Karpas-422 (cell line): ENCODE measurements at regions not wholly inside any gene's neighbourhood (a gene's known extent, or its start where the extent isn't known, plus 50 kb on each side); places are given as distances from the start of the nearest gene placed in this dataset.

Experiments
- DNase-seq: peaks from one replicate; pipeline ENCODE4 v3.0.0-alpha.2; 2015
- H2AFZ ChIP-seq: fragments of 200-600 bp; sonication (generic); 2 replicates; pipeline ENCODE4 v1.6.1; 2014; ENCODE audit warnings: antibody characterized with exemption, low read length, mixed read lengths
- H3K27ac ChIP-seq: fragments of 200-600 bp; sonication (generic); 2 replicates; pipeline ENCODE4 v1.5.1; 2014; ENCODE audit warnings: mild to moderate bottlenecking, low read length, moderate library complexity
- H3K27me3 ChIP-seq: fragments of 200-600 bp; sonication (generic); 2 replicates; pipeline ENCODE4 v1.6.1; 2014; ENCODE audit warnings: low read length, mixed read lengths
- H3K36me3 ChIP-seq: fragments of 200-600 bp; sonication (generic); 2 replicates; pipeline ENCODE4 v1.6.1; 2014; ENCODE audit warnings: low read length, mixed read lengths; ENCODE audit not compliant: insufficient read depth
- H3K4me1 ChIP-seq: fragments of 200-600 bp; sonication (generic); 2 replicates; pipeline ENCODE4 v1.6.1; 2014; ENCODE audit warnings: mild to moderate bottlenecking, low read length, mixed read lengths
- H3K4me2 ChIP-seq: fragments of 200-600 bp; sonication (generic); 2 replicates; pipeline ENCODE4 v1.6.1; 2014; ENCODE audit warnings: low read length, low read depth, mild to moderate bottlenecking; ENCODE audit not compliant: poor library complexity, severe bottlenecking
- H3K4me3 ChIP-seq: fragments of 200-600 bp; sonication (generic); 2 replicates; pipeline ENCODE4 v1.5.1; 2014; ENCODE audit warnings: mild to moderate bottlenecking, antibody characterized with exemption, low read length, mixed read lengths
- H3K79me2 ChIP-seq: fragments of 200-600 bp; sonication (generic); 2 replicates; pipeline ENCODE4 v1.6.1; 2014; ENCODE audit warnings: mild to moderate bottlenecking, low read length, mixed read lengths
- H3K9ac ChIP-seq: fragments of 200-600 bp; sonication (generic); 2 replicates; pipeline ENCODE4 v1.6.0; 2014; ENCODE audit warnings: low read length
- H3K9me2 ChIP-seq: fragments of 200-600 bp; sonication (generic), shearing (Covaris generic); replicated peaks from 2 replicates; pipeline ENCODE4 v1.6.0; 2014; ENCODE audit warnings: mild to moderate bottlenecking, low read length, moderate library complexity; ENCODE audit not compliant: insufficient read depth
- H3K9me3 ChIP-seq: fragments of 300-700, 200-600 bp; sonication (generic); 2 replicates; pipeline ENCODE4 v1.6.1; 2014; ENCODE audit warnings: low read length, mixed read lengths
- H4K20me1 ChIP-seq: fragments of 200-600 bp; sonication (generic); 2 replicates; pipeline ENCODE4 v1.6.1; 2014; ENCODE audit warnings: mild to moderate bottlenecking, antibody characterized with exemption, low read length, low read depth; ENCODE audit not compliant: insufficient read depth

DNA sequence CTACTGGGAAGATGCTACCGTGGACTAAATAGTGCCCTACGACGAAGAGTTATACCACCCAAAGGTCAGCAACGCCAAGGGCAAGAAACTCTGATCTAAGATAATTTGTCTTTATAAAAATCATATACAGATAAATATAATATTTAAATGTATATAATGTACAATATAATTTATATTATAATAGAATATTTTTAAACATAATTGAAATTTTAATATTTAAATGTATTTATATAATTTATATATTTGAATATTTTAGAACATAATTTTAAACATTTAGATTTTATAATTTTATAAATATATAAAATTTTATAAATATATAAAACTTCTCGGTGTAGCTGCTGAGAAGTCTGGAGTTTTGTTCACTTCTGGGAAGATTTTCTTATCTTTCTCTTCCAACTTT is 209.2 kb downstream of the FOXL1 start:
- no peak overlapping the region for H3K4me2 ChIP-seq
- H3K9ac ChIP-seq = no peak overlapping the region
- no peaks in the 10 kb centered on the region for H3K79me2 ChIP-seq
- no peak overlapping the region for H3K4me3 ChIP-seq
- no peaks in the 10 kb centered on the region for H4K20me1 ChIP-seq
- H3K4me1 ChIP-seq = no peaks in the 10 kb centered on the region
- H3K27ac ChIP-seq = no peak overlapping the region
- no peak overlapping the region for H2AFZ ChIP-seq
- no peaks in the 10 kb centered on the region for H3K9me2 ChIP-seq
- H3K36me3 ChIP-seq = no peaks in the 10 kb centered on the region
- no peak for DNase-seq
- no peaks in the 10 kb centered on the region for H3K27me3 ChIP-seq
- H3K9me3 ChIP-seq = no peaks in the 10 kb centered on the region

DNA sequence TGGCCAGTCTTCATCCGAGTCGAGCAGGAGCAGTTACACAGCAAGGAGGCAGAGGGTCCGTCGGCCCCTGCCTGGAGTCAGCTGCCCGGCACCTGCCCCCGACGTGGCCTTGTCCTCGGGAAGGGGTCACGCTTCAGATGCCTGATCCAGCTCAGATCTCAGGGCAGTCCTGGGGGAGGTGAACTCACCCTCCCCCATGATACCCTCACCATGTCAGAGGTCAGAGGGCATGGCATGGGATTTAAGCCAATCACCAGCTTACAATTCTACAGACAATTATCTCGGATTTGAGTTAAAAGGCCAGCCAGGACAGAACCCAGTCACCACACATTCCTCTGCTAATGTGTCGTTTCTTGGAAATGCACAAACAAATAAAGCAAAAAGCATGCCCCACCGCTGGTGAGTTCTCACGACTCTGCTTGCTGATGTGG is 211.3 kb downstream of the FOXL1 start:
- H4K20me1 ChIP-seq = no peaks in the 10 kb centered on the region
- no peaks in the 10 kb centered on the region for H3K79me2 ChIP-seq
- no peak overlapping the region for H2AFZ ChIP-seq
- DNase-seq = no peak
- H3K27me3 ChIP-seq = no peaks in the 10 kb centered on the region
- no peaks in the 10 kb centered on the region for H3K9me2 ChIP-seq
- no peak overlapping the region for H3K4me2 ChIP-seq
- H3K4me3 ChIP-seq = no peak overlapping the region
- no peak overlapping the region for H3K9ac ChIP-seq
- no peak overlapping the region for H3K27ac ChIP-seq
- no peaks in the 10 kb centered on the region for H3K9me3 ChIP-seq
- H3K4me1 ChIP-seq = no peaks in the 10 kb centered on the region
- no peaks in the 10 kb centered on the region for H3K36me3 ChIP-seq

DNA sequence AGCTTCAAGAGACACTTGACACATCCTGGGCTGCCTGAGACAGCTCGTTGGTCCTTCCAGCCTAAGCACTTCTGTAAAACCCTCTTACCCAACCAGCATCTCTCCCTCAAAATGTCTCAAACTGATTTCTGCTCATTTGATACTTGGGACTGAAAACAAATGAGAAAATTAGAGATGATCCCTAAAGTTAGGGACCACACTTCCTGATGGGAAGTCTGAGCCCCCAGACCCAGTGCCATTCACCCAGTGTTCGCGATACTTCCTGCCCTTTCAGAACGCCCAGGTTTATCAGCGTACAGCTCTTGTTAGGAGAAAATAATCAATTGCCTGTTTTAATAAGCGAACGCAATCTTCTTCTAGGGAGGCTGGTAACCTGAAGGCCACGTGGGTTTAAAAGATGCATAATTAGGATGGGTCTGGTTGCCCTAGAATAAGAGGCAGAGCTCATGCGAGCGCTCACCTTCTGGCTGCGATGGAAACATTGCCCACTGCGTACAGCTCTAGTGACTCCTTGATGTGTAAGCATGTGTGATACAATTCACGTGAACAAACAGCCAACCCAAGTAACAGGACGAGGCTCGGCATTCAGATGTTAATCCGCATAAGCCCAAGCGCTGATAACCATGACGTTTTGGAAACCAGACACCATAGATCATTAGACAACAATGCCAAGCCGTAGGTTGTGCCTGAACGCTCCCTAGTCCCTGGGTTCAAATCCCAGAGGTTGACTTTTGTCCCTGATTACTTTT is 213.1 kb downstream of the FOXL1 start:
- H3K9ac ChIP-seq = no peak overlapping the region
- no peak for DNase-seq
- no peaks in the 10 kb centered on the region for H3K9me3 ChIP-seq
- no peaks in the 10 kb centered on the region for H3K36me3 ChIP-seq
- H2AFZ ChIP-seq = no peak overlapping the region
- no peaks in the 10 kb centered on the region for H3K79me2 ChIP-seq
- no peaks in the 10 kb centered on the region for H3K9me2 ChIP-seq
- no peak overlapping the region for H3K4me3 ChIP-seq
- no peaks in the 10 kb centered on the region for H3K4me1 ChIP-seq
- no peaks in the 10 kb centered on the region for H4K20me1 ChIP-seq
- H3K27ac ChIP-seq = no peak overlapping the region
- no peak overlapping the region for H3K4me2 ChIP-seq
- H3K27me3 ChIP-seq = no peaks in the 10 kb centered on the region

DNA sequence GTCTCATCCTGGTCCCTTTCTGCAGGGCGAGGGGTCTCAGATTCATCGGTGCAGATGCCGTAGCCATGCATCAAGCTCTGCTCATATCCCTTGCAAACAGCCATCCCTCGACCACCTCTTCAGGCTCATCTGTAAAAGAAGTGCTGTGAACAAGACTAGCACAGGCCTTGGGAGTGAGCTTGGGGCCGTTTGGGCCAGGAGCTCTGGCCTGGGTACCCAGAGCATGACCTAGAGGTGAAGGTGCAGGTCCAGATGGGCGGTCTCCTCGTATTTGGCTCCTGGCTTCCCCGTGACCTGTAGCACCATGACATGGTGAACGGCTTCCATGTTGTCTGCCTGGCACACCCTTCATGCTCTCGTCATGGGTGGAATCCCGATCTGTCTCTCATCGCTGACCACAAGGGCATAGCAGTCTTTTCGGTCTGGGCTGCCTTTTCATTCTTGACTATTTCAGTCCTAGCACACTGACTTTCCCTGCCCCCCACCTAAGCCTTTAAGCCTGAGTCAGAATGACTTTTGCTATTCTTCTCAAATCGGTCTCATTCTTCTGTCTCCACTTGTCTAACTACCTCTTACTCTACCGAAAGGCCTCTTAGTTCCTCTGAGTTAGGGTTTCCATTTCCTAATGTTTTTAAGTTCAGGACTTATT is 216.0 kb downstream of the FOXL1 start:
- no peaks in the 10 kb centered on the region for H3K79me2 ChIP-seq
- no peak for DNase-seq
- no peaks in the 10 kb centered on the region for H3K9me2 ChIP-seq
- H2AFZ ChIP-seq = no peak overlapping the region
- no peaks in the 10 kb centered on the region for H4K20me1 ChIP-seq
- H3K9ac ChIP-seq = no peak overlapping the region
- H3K36me3 ChIP-seq = no peaks in the 10 kb centered on the region
- no peaks in the 10 kb centered on the region for H3K4me1 ChIP-seq
- no peaks in the 10 kb centered on the region for H3K9me3 ChIP-seq
- H3K4me2 ChIP-seq = no peak overlapping the region
- H3K4me3 ChIP-seq = no peak overlapping the region
- H3K27me3 ChIP-seq = no peaks in the 10 kb centered on the region
- no peak overlapping the region for H3K27ac ChIP-seq

DNA sequence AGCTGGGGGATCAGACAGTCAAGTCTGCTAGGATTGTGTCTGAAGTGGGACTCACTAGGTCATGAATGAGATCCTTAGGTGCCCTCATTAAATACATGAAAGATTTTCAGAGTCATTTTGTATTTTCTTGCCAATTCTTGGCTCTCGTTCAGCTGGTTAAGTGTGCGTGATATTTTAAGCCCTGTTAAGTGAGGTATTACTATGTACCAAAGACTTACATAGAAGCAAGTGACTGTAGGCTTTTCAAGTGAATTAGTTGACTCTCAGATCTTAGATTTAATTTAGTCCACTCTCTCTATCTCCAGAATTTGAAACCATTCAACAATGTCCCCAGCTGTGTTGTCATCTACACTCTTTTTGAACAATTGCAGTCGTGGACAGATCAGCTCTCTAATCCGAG is 219.4 kb downstream of the FOXL1 start:
- Histone ChIP-seq H2AFZ (no peak overlapping the region), H4K20me1 (no peaks in the 10 kb centered on the region), H3K9ac (no peak overlapping the region), H3K4me3 (no peak overlapping the region), H3K27me3 (no peaks in the 10 kb centered on the region), H3K79me2 (no peaks in the 10 kb centered on the region), H3K9me2 (no peaks in the 10 kb centered on the region), H3K9me3 (no peaks in the 10 kb centered on the region), H3K27ac (no peak overlapping the region), H3K4me2 (no peak overlapping the region), H3K36me3 (no peaks in the 10 kb centered on the region), H3K4me1 (no peaks in the 10 kb centered on the region)
- DNase-seq = no peak

DNA sequence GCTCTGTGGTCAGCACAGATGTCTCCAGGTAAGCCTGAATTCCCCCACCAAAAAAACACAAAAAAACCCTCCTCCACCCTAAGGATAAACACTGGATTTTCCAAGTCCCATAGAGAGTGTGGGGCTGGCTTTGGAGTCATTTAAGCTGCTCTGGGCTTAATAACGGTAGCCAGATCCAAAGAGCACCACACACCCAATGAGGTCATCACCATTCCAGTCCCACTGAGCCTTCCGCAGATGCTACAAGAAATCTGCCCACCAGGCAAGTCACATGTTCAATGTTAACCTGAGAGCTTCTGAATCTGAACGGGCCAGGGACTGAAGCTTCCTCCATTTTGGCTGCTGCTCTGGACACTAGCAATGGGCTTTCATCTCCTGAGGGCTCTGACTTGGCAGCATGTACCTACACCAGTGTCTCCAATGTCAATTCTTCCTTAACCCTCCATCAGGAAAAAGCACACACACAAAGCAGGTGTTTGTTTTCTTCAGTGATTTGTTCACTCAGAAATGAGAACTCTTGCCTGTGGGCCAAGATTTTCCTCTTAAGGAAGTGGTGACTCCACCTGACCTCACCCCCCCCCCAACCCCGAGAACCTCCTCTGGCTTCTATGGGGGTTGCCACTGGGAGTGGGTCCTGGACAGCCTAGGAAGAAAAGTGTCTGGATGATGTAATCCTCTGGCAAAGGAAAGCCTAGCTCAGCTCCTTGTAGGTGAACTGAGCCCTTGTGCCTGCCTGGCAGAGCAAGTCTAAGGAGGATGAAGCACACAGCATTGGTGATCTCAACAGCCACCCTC is 220.1 kb downstream of the FOXL1 start:
- H3K36me3 ChIP-seq = no peaks in the 10 kb centered on the region
- H3K4me3 ChIP-seq = no peak overlapping the region
- H3K4me1 ChIP-seq = no peaks in the 10 kb centered on the region
- no peaks in the 10 kb centered on the region for H4K20me1 ChIP-seq
- no peaks in the 10 kb centered on the region for H3K9me2 ChIP-seq
- no peak overlapping the region for H3K9ac ChIP-seq
- no peaks in the 10 kb centered on the region for H3K9me3 ChIP-seq
- H3K27me3 ChIP-seq = no peaks in the 10 kb centered on the region
- H3K27ac ChIP-seq = no peak overlapping the region
- no peak overlapping the region for H3K4me2 ChIP-seq
- DNase-seq = no peak
- no peak overlapping the region for H2AFZ ChIP-seq
- H3K79me2 ChIP-seq = no peaks in the 10 kb centered on the region

DNA sequence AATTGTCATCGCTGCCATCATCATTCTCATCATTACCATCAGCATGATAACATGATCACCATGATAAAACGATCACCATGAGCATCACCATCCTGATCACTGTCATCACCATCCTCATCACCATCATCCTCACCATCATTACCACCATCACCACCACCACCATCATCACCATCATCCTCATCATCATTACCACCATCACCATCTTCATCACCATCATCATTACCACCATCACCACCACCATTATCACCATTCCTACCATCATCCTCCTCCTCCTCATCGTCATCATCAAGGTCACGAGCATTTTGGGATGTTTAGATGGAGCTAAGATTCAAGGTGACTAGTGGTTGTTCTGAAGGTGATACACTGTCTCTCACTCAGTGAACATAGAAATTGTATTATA is 221.0 kb downstream of the FOXL1 start:
- no peaks in the 10 kb centered on the region for H3K36me3 ChIP-seq
- H3K27ac ChIP-seq = no peak overlapping the region
- H3K79me2 ChIP-seq = no peaks in the 10 kb centered on the region
- no peak overlapping the region for H2AFZ ChIP-seq
- H3K4me1 ChIP-seq = no peaks in the 10 kb centered on the region
- no peak overlapping the region for H3K9ac ChIP-seq
- no peak for DNase-seq
- H3K9me2 ChIP-seq = no peaks in the 10 kb centered on the region
- H3K4me2 ChIP-seq = no peak overlapping the region
- H3K9me3 ChIP-seq = no peaks in the 10 kb centered on the region
- no peak overlapping the region for H3K4me3 ChIP-seq
- H3K27me3 ChIP-seq = no peaks in the 10 kb centered on the region
- no peaks in the 10 kb centered on the region for H4K20me1 ChIP-seq

DNA sequence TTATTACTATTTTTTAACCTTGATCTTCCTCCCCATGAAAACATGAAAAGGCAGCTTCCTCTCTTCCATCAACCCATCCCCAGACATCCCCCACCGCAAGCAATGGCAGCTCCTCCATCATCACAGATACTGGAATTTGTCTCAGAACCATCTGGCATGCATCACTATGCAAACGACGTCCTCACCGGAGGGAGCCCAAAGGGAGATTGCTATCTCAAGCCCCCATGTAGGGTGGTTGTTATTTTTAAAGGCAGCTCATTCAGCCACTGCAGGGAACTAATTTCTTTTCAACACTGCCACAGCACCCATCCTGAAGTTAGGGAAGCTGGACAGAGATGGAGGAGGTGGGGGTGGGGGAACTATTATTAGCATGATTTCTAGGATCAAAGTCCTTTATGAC is 222.5 kb downstream of the FOXL1 start:
- H3K4me1 ChIP-seq = no peaks in the 10 kb centered on the region
- no peak overlapping the region for H3K4me2 ChIP-seq
- no peaks in the 10 kb centered on the region for H3K27me3 ChIP-seq
- H4K20me1 ChIP-seq = no peaks in the 10 kb centered on the region
- H3K36me3 ChIP-seq = no peaks in the 10 kb centered on the region
- no peak overlapping the region for H2AFZ ChIP-seq
- H3K27ac ChIP-seq = no peak overlapping the region
- H3K9ac ChIP-seq = no peak overlapping the region
- DNase-seq = no peak
- no peaks in the 10 kb centered on the region for H3K79me2 ChIP-seq
- H3K9me3 ChIP-seq = no peaks in the 10 kb centered on the region
- H3K9me2 ChIP-seq = no peaks in the 10 kb centered on the region
- no peak overlapping the region for H3K4me3 ChIP-seq
